Activated naive CD8-positive, alpha-beta T cell treated with anti-CD3 and anti-CD28 coated beads for 36 hours (primary cell): ENCODE measurements at regions not wholly inside any gene's neighbourhood (a gene's known extent, or its start where the extent isn't known, plus 50 kb on each side); places are given as distances from the start of the nearest gene placed in this dataset.

ENCODE experiments used
- DNase-seq: peaks from one replicate; pipeline ENCODE4 v3.0.0; 2021
- H3K27ac Mint-ChIP-seq: one replicate; pipeline ENCODE4 v1.8.0; 2022; ENCODE audit warnings: mild to moderate bottlenecking, moderate library complexity, mixed read lengths
- H3K27me3 Mint-ChIP-seq: one replicate; pipeline ENCODE4 v1.8.0; 2022; ENCODE audit warnings: mild to moderate bottlenecking, mixed read lengths
- H3K36me3 Mint-ChIP-seq: one replicate; pipeline ENCODE4 v1.8.0; 2021; ENCODE audit warnings: mild to moderate bottlenecking, mixed read lengths
- H3K4me1 Mint-ChIP-seq: one replicate; pipeline ENCODE4 v1.8.0; 2021; ENCODE audit warnings: mixed read lengths
- H3K4me3 Mint-ChIP-seq: one replicate; pipeline ENCODE4 v1.8.0; 2022; ENCODE audit warnings: mild to moderate bottlenecking, moderate library complexity, mixed read lengths
- H3K9me3 Mint-ChIP-seq: one replicate; pipeline ENCODE4 v1.8.0; 2022; ENCODE audit warnings: mixed read lengths

DNA sequence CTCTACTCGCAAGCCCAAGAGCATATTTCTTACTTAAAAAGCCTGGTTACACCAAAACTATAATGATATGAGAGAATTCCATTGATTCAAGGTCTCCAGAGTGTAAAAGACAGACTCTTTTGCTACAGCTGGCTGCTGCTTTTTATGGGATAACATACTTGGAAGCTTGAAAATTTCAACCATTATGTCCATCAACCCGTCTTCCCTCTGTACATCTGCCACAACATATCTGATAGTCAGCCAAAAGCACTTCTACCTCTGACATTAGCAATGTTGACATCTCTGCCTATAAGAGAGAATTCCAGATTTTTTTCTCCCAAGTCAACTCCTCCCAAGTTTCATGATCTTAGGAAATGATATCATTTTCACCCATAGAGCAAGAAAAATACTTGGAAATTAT is 54.4 kb upstream of the IQCM start:
- no peak for DNase-seq

DNA sequence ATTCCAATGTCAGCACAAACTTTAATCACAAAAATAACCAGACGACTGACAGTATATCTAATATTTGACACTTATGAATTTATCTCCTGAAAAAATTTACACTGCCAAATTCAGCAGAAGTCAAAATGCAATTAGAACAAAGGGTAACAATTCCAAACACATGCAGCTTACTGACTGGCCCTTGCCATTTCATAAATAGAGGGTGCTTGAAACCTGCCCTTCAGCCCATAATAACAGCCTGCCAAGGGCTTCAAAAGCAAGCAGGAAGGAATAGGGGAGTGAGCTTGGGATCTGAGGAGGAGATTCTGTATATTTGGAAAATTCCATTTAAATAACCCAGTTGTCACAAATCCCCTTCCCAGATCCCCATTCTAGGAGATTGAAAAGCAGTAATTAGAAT is 66.1 kb upstream of the IQCM start:
- Mint-ChIP-seq H3K27me3 (peaks cover 4% of the 10 kb centered on the region), H3K27ac (no peak overlapping the region), H3K9me3 (no peaks in the 10 kb centered on the region), H3K4me1 (no peaks in the 10 kb centered on the region), H3K4me3 (no peak overlapping the region), H3K36me3 (no peaks in the 10 kb centered on the region)
- no peak for DNase-seq

More for the DNA sequence above, 54.4 kb upstream of the IQCM start:
- H3K4me3 Mint-ChIP-seq = no peak overlapping the region
- H3K4me1 Mint-ChIP-seq = no peaks in the 10 kb centered on the region
- H3K27ac Mint-ChIP-seq = no peak overlapping the region
- H3K9me3 Mint-ChIP-seq = no peaks in the 10 kb centered on the region
- no peaks in the 10 kb centered on the region for H3K36me3 Mint-ChIP-seq
- no peaks in the 10 kb centered on the region for H3K27me3 Mint-ChIP-seq

DNA sequence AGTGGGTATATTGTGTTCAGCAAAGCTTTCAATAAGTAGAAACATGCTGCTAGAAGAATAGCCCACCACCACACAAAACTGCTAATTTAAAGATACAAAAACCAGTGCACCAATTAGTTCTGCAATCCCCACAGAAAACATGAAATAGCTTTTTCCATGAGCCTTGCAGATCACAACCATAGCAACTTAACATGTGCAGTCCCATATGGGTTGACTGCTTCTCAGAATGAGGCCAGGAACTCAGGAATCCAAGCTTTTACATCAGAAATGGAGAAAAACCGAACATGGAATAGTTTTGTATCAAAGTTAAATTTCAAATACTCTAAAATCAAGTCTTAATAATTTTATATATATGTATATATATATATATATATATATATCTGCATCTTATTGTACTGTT is 66.6 kb upstream of the IQCM start:
- no peak overlapping the region for H3K4me3 Mint-ChIP-seq
- peaks cover 4% of the 10 kb centered on the region for H3K27me3 Mint-ChIP-seq
- no peaks in the 10 kb centered on the region for H3K4me1 Mint-ChIP-seq
- no peak overlapping the region for H3K27ac Mint-ChIP-seq
- no peaks in the 10 kb centered on the region for H3K36me3 Mint-ChIP-seq
- H3K9me3 Mint-ChIP-seq = no peaks in the 10 kb centered on the region
- DNase-seq = no peak

DNA sequence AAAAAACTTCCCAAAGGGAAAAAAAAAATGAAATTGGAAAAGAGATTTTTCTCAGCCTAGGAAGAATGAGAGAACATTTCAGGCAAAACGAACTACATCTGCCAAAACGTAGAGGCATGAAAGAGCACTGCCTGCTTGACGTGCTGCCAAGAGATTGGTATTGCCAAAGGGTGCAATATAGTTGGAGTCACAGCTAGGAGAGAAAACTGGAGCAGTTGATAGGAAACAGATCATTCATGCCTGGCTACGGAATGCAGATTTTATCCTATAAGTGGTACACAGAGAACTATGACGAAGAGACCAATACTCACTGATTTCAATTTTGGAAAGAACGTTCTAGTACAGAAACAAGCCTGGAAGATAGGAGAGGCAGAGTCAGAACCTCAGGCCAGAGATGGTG is 68.4 kb upstream of the IQCM start:
- H3K4me3 Mint-ChIP-seq = no peak overlapping the region
- H3K36me3 Mint-ChIP-seq = no peaks in the 10 kb centered on the region
- peaks cover 4% of the 10 kb centered on the region for H3K27me3 Mint-ChIP-seq
- no peak for DNase-seq
- no peak overlapping the region for H3K27ac Mint-ChIP-seq
- no peaks in the 10 kb centered on the region for H3K4me1 Mint-ChIP-seq
- H3K9me3 Mint-ChIP-seq = no peaks in the 10 kb centered on the region

DNA sequence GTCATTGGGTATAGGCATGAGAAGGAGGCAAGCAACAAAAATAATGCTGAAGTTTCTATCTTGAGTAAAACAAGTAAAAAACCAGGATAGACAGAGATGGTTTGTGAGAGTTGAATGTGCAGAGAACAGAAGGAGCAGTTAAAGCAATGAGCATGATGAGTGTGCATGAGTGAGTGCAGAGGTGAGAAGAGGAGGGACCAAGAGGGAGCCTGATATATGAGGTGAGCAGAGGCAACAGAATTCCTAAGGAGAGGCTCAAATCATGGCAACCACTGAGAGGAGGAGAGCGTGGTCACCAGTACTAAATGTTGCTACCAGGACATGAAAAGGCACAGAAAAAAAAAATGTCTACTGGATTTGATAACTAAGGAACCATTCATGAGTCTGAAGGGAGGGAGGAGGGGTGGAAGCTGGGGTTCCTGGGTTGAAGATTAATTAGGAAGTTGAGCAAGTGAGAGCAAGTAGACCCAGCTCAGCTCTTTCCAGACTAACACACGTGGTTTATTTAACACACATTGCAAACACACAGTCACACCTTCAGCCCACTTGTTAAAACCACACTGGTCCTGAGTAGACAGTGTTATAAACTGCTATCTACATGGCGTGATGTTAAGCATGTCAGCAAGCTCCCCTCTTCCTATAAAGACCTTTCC is 69.0 kb upstream of the IQCM start:
- Mint-ChIP-seq H3K36me3 (no peaks in the 10 kb centered on the region), H3K4me1 (no peaks in the 10 kb centered on the region), H3K27ac (no peak overlapping the region), H3K27me3 (peaks cover 3% of the 10 kb centered on the region), H3K9me3 (no peaks in the 10 kb centered on the region), H3K4me3 (no peak overlapping the region)
- DNase-seq = no peak

DNA sequence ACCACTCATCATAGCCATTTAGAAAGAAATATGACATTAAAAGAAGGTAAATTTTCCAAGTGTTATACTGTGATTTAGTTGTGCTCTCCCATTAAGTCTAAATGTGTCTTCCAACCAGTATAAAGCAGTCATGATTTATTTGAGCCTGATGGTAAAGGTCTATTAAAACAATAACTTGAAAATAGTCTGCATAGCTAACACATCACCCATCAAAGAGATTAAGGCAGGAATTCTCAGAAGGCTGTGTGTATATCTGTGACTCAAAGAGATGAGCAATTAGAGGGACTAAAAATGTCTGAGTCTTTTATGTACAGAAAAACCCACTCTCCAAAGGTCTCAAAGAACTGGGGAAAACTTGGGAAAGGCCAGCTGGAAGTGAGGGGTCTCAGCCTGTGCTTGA is 70.3 kb upstream of the IQCM start:
- Mint-ChIP-seq H3K9me3 (no peaks in the 10 kb centered on the region), H3K27ac (no peak overlapping the region), H3K4me1 (no peaks in the 10 kb centered on the region), H3K27me3 (no peaks in the 10 kb centered on the region), H3K36me3 (no peaks in the 10 kb centered on the region), H3K4me3 (no peak overlapping the region)
- DNase-seq = no peak

DNA sequence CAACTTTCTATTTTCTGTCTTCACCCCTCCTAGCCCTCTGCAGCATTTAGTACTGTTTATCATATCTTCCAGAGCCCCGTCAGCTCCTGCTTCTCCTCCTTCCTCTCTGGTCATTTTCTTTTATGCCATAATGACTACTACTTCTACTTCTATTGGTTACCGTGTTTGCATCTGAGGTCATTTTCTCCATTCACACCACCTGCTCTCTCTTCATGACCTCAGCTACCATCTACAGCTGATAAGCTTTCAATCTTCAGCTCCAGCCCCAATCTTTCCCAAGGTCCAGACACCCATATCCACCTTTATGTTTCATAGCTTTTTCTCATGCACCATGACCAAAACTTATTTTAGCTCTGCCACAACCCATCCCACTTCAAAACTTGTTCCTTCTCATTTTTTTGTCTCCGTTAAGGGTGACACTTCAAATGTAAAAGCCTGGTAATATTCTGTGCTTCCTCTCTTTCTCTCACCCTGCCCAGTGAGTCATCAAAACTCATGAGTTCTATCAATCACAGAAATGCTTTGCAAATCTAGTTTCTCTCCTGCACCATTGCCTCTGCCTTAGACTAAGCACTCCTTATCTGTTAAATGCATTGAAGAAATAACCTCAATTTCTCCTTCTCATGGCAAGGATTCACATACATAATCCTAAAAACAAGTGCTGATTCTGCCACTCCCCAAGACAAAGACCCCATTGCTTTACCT is 71.3 kb upstream of the IQCM start:
- H3K36me3 Mint-ChIP-seq = no peaks in the 10 kb centered on the region
- no peak for DNase-seq

DNA sequence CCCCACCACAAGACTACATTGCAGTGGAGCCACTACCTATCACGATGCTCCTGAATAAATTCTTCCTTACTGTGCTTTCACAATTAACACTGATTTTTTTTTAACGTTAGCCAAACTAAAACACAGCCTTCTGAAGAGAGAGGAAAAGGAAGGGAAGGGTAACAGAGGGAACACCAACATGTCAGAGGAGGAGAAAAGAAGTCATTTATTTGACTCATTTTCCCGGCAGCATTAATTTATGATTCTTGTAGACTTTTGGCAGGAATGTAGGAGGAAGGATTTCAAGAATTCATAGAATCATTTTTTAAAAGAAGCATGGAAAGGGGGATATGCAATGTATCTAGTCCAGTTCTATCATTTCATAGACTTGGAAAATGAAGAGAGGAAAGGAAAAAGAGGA is 74.3 kb upstream of the IQCM start:
- Mint-ChIP-seq H3K9me3 (no peaks in the 10 kb centered on the region), H3K27me3 (no peaks in the 10 kb centered on the region), H3K4me3 (no peak overlapping the region), H3K4me1 (no peaks in the 10 kb centered on the region), H3K36me3 (no peaks in the 10 kb centered on the region), H3K27ac (no peak overlapping the region)
- no peak for DNase-seq

More for the DNA sequence above, 71.3 kb upstream of the IQCM start:
- Mint-ChIP-seq H3K4me1 (no peaks in the 10 kb centered on the region), H3K4me3 (no peak overlapping the region), H3K27ac (no peak overlapping the region), H3K9me3 (no peaks in the 10 kb centered on the region), H3K27me3 (no peaks in the 10 kb centered on the region)

DNA sequence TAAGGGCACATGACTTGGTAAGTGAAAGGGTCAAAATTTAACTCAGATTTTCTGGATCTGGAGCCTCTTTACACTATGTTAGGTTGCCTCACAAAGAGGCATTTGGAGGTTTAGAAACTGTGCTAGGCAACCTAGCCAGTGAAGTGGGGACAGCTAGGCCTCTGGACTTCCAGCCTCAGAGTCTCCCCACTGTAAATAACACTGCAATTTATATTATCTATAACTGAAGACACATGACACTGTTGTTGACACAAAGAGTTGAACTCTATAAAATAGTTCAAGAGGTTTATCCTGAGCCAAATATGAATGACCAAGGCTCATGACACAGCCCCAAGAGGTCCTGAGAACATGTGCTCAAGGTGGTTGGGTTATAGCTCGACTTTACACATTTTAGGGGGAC is 74.9 kb upstream of the IQCM start:
- no peak overlapping the region for H3K27ac Mint-ChIP-seq
- no peaks in the 10 kb centered on the region for H3K27me3 Mint-ChIP-seq
- DNase-seq = no peak
- no peaks in the 10 kb centered on the region for H3K9me3 Mint-ChIP-seq
- no peaks in the 10 kb centered on the region for H3K4me1 Mint-ChIP-seq
- H3K36me3 Mint-ChIP-seq = no peaks in the 10 kb centered on the region
- H3K4me3 Mint-ChIP-seq = no peak overlapping the region

DNA sequence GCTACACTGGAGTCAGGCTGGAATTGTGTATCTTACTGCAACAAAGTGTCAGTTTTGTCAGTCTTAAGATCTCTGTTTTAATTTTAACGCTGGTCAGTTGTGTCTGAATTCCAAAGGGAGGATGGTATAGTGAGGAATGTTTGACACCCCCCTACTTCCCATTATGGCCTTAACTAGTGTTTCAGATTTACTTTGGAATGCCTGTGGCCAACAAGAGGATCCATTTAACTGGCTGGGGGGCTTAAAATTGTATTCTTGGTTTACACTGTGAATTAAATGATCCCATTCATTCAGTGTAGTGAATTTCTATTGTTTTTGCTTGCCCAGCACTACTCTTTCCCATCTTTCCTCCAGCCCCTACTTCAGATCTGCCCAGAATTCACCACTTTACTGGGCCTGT is 75.8 kb upstream of the IQCM start:
- no peak overlapping the region for H3K4me3 Mint-ChIP-seq
- no peak overlapping the region for H3K27ac Mint-ChIP-seq
- no peaks in the 10 kb centered on the region for H3K36me3 Mint-ChIP-seq
- H3K27me3 Mint-ChIP-seq = no peaks in the 10 kb centered on the region
- H3K9me3 Mint-ChIP-seq = no peaks in the 10 kb centered on the region
- DNase-seq = no peak
- H3K4me1 Mint-ChIP-seq = no peaks in the 10 kb centered on the region

DNA sequence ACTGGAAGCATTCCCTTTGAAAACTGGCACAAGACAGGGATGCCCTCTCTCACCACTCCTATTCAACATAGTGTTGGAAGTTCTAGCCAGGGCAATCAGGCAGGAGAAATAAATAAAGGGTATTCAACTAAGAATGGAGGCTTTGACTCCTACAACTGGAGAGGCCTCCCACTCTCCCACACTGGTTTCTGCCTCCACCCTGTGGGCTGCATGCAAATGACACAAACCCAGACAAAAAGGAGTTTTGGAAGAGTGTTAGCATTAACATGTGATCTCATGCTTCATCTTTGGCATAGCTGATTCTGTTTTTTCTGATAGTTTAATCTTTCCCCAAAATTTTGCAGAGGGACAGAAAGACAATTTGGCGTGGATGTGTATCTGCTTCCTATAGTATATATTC is 80.8 kb upstream of the IQCM start:
- no peak overlapping the region for H3K4me3 Mint-ChIP-seq
- H3K36me3 Mint-ChIP-seq = no peaks in the 10 kb centered on the region
- no peak for DNase-seq
- no peaks in the 10 kb centered on the region for H3K4me1 Mint-ChIP-seq
- no peaks in the 10 kb centered on the region for H3K9me3 Mint-ChIP-seq
- H3K27ac Mint-ChIP-seq = no peak overlapping the region
- H3K27me3 Mint-ChIP-seq = peaks cover 4% of the 10 kb centered on the region

DNA sequence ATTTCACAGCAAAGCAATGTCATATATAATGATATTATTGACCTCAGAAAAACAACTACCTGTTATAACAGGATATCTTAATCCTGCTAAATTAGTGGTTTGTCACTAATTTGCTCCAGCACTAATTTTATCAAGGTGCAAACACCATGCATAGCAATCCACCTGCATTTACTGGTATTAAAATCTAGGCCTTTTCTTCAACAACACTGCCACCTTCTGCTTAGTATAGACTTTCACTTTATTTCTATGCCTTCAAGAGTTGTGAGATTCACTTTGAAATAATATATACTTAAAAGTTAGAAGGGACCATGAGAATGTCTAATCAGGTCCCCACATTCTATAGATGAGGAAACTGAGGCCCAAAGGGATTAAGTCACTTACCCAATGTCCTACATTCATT is 82.1 kb upstream of the IQCM start:
- H3K9me3 Mint-ChIP-seq = no peaks in the 10 kb centered on the region
- no peak for DNase-seq
- no peaks in the 10 kb centered on the region for H3K36me3 Mint-ChIP-seq
- H3K27me3 Mint-ChIP-seq = peaks cover 4% of the 10 kb centered on the region
- no peak overlapping the region for H3K4me3 Mint-ChIP-seq
- H3K27ac Mint-ChIP-seq = no peak overlapping the region
- no peaks in the 10 kb centered on the region for H3K4me1 Mint-ChIP-seq

DNA sequence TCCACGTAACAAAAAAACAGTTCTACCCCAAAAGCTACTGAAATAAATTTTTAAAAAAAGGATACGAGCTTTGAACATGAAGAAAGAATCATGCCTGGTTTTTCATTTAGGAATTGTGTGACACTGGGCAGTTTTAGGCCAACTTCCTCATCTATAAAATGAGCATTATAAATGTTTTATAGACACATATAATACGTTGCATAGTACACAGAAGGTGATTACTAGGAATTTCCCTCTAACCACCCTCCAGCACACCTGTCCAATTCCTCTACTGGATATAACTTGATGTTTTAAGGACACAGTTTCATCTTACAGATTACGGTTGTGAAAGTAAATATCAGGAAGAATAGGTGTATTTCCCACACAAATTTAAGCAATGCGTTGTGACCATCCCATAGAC is 85.5 kb upstream of the IQCM start:
- DNase-seq = no peak
- Mint-ChIP-seq H3K4me1 (no peaks in the 10 kb centered on the region), H3K36me3 (no peaks in the 10 kb centered on the region), H3K4me3 (no peak overlapping the region), H3K9me3 (no peaks in the 10 kb centered on the region), H3K27ac (no peak overlapping the region), H3K27me3 (peaks cover 4% of the 10 kb centered on the region)

DNA sequence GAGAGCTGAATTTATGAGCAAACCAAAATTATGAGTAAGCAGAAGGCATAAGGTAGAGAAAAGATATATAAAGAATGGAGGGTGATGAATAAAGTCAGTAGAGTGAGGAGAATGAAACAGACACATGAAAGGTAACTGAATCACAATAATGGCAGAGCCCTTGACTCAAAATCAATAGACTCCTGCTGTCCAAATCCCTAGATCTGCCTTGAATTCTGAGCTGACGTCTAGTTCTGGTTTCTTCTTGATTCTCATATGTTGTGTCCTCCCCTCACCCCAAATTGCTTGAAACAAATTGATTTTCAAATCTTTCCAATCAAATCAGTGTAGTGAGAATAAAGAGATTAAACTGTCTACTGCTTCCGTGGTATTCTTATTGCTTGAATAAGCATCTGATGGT is 86.6 kb upstream of the IQCM start:
- no peak for DNase-seq
- no peaks in the 10 kb centered on the region for H3K9me3 Mint-ChIP-seq
- H3K27ac Mint-ChIP-seq = no peak overlapping the region
- H3K4me3 Mint-ChIP-seq = no peak overlapping the region
- no peaks in the 10 kb centered on the region for H3K36me3 Mint-ChIP-seq
- peaks cover 4% of the 10 kb centered on the region for H3K27me3 Mint-ChIP-seq
- no peaks in the 10 kb centered on the region for H3K4me1 Mint-ChIP-seq

DNA sequence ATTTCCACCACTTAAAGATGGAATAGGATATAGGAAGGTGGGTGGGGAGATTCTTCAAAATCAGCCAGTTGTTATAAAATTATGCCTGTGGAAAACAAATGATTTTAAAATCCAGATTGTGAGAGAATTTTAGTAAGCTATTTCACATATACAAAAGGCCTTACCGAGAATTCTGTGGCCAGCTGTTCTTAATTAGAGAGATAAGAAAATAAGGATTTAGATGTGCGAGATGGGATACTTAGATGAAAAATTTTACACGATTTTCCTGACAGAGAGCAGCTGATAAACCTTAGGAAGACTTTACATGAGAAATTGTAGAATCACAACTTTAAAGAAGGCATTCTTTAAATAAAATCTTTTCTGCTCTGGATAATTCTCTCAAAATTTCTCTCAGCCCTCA is 94.5 kb upstream of the IQCM start:
- no peaks in the 10 kb centered on the region for H3K36me3 Mint-ChIP-seq
- no peaks in the 10 kb centered on the region for H3K4me1 Mint-ChIP-seq
- no peaks in the 10 kb centered on the region for H3K9me3 Mint-ChIP-seq

DNA sequence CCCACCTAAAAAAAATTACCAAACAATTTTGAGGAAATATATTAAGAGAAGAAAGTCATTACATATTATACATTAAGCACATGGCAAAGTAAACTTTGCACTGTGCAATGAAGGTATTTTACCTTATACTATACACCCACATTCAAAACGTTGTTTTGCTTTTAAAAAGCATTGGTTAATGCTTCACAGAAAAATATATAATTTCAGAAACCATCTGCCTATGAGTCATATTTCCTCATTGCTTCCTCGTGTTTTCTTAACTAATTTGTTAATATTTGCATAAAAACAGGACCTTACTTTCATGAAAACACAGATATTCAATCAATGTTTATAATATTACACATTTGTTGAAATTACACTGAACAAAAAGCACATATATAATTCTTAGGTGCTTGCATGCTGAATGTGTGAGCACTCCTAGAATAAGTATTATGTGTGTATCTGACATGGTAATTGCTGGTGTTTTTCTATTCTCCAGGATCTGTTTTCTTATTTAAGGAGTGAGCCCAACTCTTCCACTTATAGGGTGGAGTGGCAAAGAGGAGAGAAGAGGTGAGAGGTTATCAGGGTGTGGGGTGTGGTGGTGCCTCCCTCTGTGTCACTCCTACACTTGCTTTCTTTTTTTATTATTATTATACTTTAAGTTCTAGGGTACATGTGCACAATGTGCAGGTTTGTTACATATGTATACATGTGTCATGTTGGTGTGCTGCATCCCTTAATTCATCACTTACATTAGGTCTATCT is 95.1 kb upstream of the IQCM start:
- Mint-ChIP-seq H3K4me3 (no peak overlapping the region), H3K36me3 (no peaks in the 10 kb centered on the region), H3K27ac (no peak overlapping the region), H3K9me3 (no peaks in the 10 kb centered on the region), H3K27me3 (peaks cover 9% of the 10 kb centered on the region), H3K4me1 (no peaks in the 10 kb centered on the region)
- DNase-seq = no peak

More for the DNA sequence above, 94.5 kb upstream of the IQCM start:
- no peak for DNase-seq
- H3K27ac Mint-ChIP-seq = no peak overlapping the region
- H3K4me3 Mint-ChIP-seq = no peak overlapping the region
- H3K27me3 Mint-ChIP-seq = peaks cover 9% of the 10 kb centered on the region
